ENCODE measurements at regions not wholly inside any gene's neighbourhood (a gene's known extent, or its start where the extent isn't known, plus 50 kb on each side); places are given as distances from the start of the nearest gene placed in this dataset.

GRCh38 chr9:2324742-2325141 is 296.8 kb upstream of the VLDLR start:
- ChIA-PET CTCF (no interaction called here), RAD21 (ENCODE audit: unreplicated experiment) (no interaction called here), SMC1A (ENCODE audit: uncharacterized antibody, unreplicated experiment) (no interaction called here), POLR2A (no interaction called here)
- ATAC-seq (no peak), FAIRE-seq (no peak), DNase-seq (ENCODE audit: low read depth, low spot score) (no peak)
- no peak overlapping the region for H3K27ac ChIP-seq (ENCODE audit: control insufficient read depth, insufficient read depth)
- no peaks in the 10 kb centered on the region for H3K27me3 ChIP-seq (replicated peaks in 1 of 2; ENCODE audit: control insufficient read depth in 2 of 2, insufficient read depth in 2 of 2, low read length in 1 of 2)
- H3K36me3 ChIP-seq (ENCODE audit: control insufficient read depth in 2 of 2, insufficient read depth in 2 of 2, low read length in 1 of 2) = no peaks in the 10 kb centered on the region
- no peak overlapping the region for H3K4me2 ChIP-seq (ENCODE audit: control insufficient read depth, insufficient read depth)
- no peaks in the 10 kb centered on the region for H3K4me1 ChIP-seq (ENCODE audit: control insufficient read depth, insufficient read depth, low read length)
- no TSS peak for BruUV-seq (replicated peaks)
- no peak overlapping the region for H2AFZ ChIP-seq (ENCODE audit: control insufficient read depth, low read depth, low read length)
- intact Hi-C loops (cut with micrococcal nuclease; ENCODE audit: unreplicated experiment) = no loop called here
- no peaks in the 10 kb centered on the region for H4K20me1 ChIP-seq (ENCODE audit: control insufficient read depth, insufficient read depth)
- H3K9ac ChIP-seq (ENCODE audit: control insufficient read depth, insufficient read depth, low read length) = no peak overlapping the region
- in situ Hi-C loops (cut with MboI) = no loop called here
- H3K9me3 ChIP-seq (replicated peaks; ENCODE audit: control insufficient read depth, insufficient read depth, low read length) = no peaks in the 10 kb centered on the region
- no peak overlapping the region for H3K4me3 ChIP-seq
- 12% methylated on average over 2 of the region's 2 CpGs for WGBS (ENCODE audit: insufficient coverage, insufficient replicate concordance, low lambda C conversion rate, missing lambda C conversion rate)
- no peaks in the 10 kb centered on the region for H3K79me2 ChIP-seq (ENCODE audit: control insufficient read depth, insufficient read depth, low read length)
- TF ChIP-seq POLR2AphosphoS5 (IDR thresholded peaks at IDR 0.05; ENCODE audit: low read length) (no peak), KLF5 (IDR thresholded peaks at IDR 0.05; ENCODE audit: partially characterized antibody) (no peak), POU2F2 (IDR thresholded peaks at IDR 0.05; ENCODE audit: borderline replicate concordance, low read depth, low read length) (no peak), CTCF (IDR thresholded peaks at IDR 0.05 in 2 of 3, conservative IDR thresholded peaks at IDR 0.05 in 1 of 3; ENCODE audit: control insufficient read depth in 2 of 3, extremely low read depth in 1 of 3, insufficient read depth in 1 of 3, low read depth in 3 of 3, low read length in 3 of 3) (no peak), USF2 (IDR thresholded peaks at IDR 0.05; ENCODE audit: borderline replicate concordance, low read depth, low read length) (no peak), RELA (IDR thresholded peaks at IDR 0.05; ENCODE audit: borderline replicate concordance, partially characterized antibody) (no peak), EP300 (IDR thresholded peaks at IDR 0.05; ENCODE audit: borderline replicate concordance in 1 of 2, control insufficient read depth in 1 of 2, low read depth in 2 of 2, low read length in 2 of 2) (no peak), ZBTB33 (IDR thresholded peaks at IDR 0.05) (no peak), BCLAF1 (IDR thresholded peaks at IDR 0.05) (no peak), NFIC (IDR thresholded peaks at IDR 0.05; ENCODE audit: low read depth, low read length) (no peak), IRF3 (IDR thresholded peaks at IDR 0.05) (no peak), CREB1 (IDR thresholded peaks at IDR 0.05; ENCODE audit: low read depth) (no peak), SUZ12 (IDR thresholded peaks at IDR 0.05; ENCODE audit: unreplicated experiment) (no peak), SMC3 (IDR thresholded peaks at IDR 0.05; ENCODE audit: borderline replicate concordance, low read length) (no peak), CHD4 (IDR thresholded peaks at IDR 0.05) (no peak), ZNF384 (IDR thresholded peaks at IDR 0.05; ENCODE audit: borderline replicate concordance, low read depth, low read length) (no peak), NR2F1 (conservative IDR thresholded peaks at IDR 0.05) (no peak)
